ENCODE measurements at regions not wholly inside any gene's neighbourhood (a gene's known extent, or its start where the extent isn't known, plus 50 kb on each side); places are given as distances from the start of the nearest gene placed in this dataset.

GRCh38 chr2:65548064-65548463, 115.7 kb upstream of the SPRED2 start:
- Histone ChIP-seq H3K4me3 (ENCODE audit: insufficient read depth, low read depth, low read length) (no peak overlapping the region), H2BK15ac (ENCODE audit: low read depth, low read length) (no peak overlapping the region), H3K27ac (ENCODE audit: insufficient read depth, low read length) (no peak overlapping the region), H3K9me1 (ENCODE audit: insufficient read depth, low read length) (0 out of 2 replicates have a peak, but pooled peaks cover 6% of the 10 kb centered on the region), H3K14ac (replicated peaks; ENCODE audit: low read depth, low read length) (no peak overlapping the region), H2AFZ (replicated peaks; ENCODE audit: low read length, poor library complexity) (peak overlapping the region; percentile 16), H3K27me3 (ENCODE audit: control insufficient read depth, insufficient read depth, low read length) (no peaks in the 10 kb centered on the region), H3K9ac (ENCODE audit: low read depth, low read length) (no peak overlapping the region), H3K23ac (ENCODE audit: low read depth, low read length) (no peak overlapping the region), H2BK20ac (ENCODE audit: low read depth, low read length) (no peak overlapping the region), H2BK120ac (ENCODE audit: low read depth, low read length) (no peak overlapping the region), H4K5ac (ENCODE audit: low read depth, low read length) (no peak overlapping the region), H4K20me1 (ENCODE audit: insufficient read depth, low read length) (no peaks in the 10 kb centered on the region), H4K8ac (ENCODE audit: low read depth in 2 of 2, low read length in 2 of 2) (no peak overlapping the region), H3K36me3 (ENCODE audit: control insufficient read depth, insufficient read depth, low read length) (no peaks in the 10 kb centered on the region), H3K56ac (ENCODE audit: extremely low read depth, insufficient read depth, low read length) (no peak overlapping the region), H2AK9ac (replicated peaks; ENCODE audit: low read depth, low read length, poor library complexity) (no peak overlapping the region), H3K9me3 (ENCODE audit: control insufficient read depth, insufficient read depth, low read length) (no peaks in the 10 kb centered on the region), H2BK5ac (ENCODE audit: low read depth, low read length, poor library complexity, severe bottlenecking) (no peak overlapping the region), H3K18ac (ENCODE audit: low read depth, low read length) (no peak overlapping the region), H3K4ac (ENCODE audit: low read depth, low read length) (no peak overlapping the region), H3K79me1 (ENCODE audit: low read depth in 1 of 2, low read length in 2 of 2) (no peaks in the 10 kb centered on the region), H3K4me1 (ENCODE audit: control insufficient read depth, insufficient read depth, low read length) (peaks cover 5% of the 10 kb centered on the region), H3K4me2 (ENCODE audit: low read depth, low read length) (no peak overlapping the region), H4K91ac (ENCODE audit: insufficient read depth, low read depth, low read length) (no peak overlapping the region), H2AK5ac (ENCODE audit: low read depth, low read length) (no peak overlapping the region)
- POLR2A ChIA-PET (ENCODE audit: unreplicated experiment): interaction anchor here (0.5 kb wide), 1 partner anchor 483 kb away, joined by 3 read pairs; no protein-coding TSS in a partner anchor
- no peak for TF ChIP-seq MAZ (IDR thresholded peaks at IDR 0.05; ENCODE audit: borderline replicate concordance, low read depth, low read length)
- TF ChIP-seq RCOR1 (IDR thresholded peaks at IDR 0.05; ENCODE audit: insufficient replicate concordance, low read length): no peak
- TF ChIP-seq SMC3 (IDR thresholded peaks at IDR 0.05; ENCODE audit: low read depth, low read length): no peak
- TF ChIP-seq RAD21 (IDR thresholded peaks at IDR 0.05; ENCODE audit: low read length): no peak
- TF ChIP-seq ELK1 (IDR thresholded peaks at IDR 0.05; ENCODE audit: borderline replicate concordance, low read depth, low read length): no peak
- no peak for TF ChIP-seq MXI1 (IDR thresholded peaks at IDR 0.05; ENCODE audit: borderline replicate concordance, low read depth, low read length)
- TF ChIP-seq RFX5 (IDR thresholded peaks at IDR 0.05; ENCODE audit: low read depth, low read length): no peak
- no peak for TF ChIP-seq NFE2L2 (IDR thresholded peaks at IDR 0.05; ENCODE audit: low read depth, low read length)
- TF ChIP-seq MAFK (IDR thresholded peaks at IDR 0.05; ENCODE audit: low read depth, low read length): no peak
- no peak for TF ChIP-seq FOS (IDR thresholded peaks at IDR 0.05; ENCODE audit: low read depth, low read length)
- no peak for TF ChIP-seq CHD1 (IDR thresholded peaks at IDR 0.05; ENCODE audit: low read depth, low read length)
- TF ChIP-seq CEBPB (IDR thresholded peaks at IDR 0.05; ENCODE audit: low read depth, low read length): no peak
- TF ChIP-seq USF2 (IDR thresholded peaks at IDR 0.05; ENCODE audit: low read depth, low read length): no peak
- no peak for TF ChIP-seq BHLHE40 (IDR thresholded peaks at IDR 0.05; ENCODE audit: low read depth, low read length)
- no peak for TF ChIP-seq POLR2A (IDR thresholded peaks at IDR 0.05; ENCODE audit: low read depth, low read length)
- TF ChIP-seq CTCF (conservative IDR thresholded peaks at IDR 0.05; ENCODE audit: low read depth, low read length): no peak
- no peak for DNase-seq
- intact Hi-C loops (cut with micrococcal nuclease): no loop called here
- CTCF ChIA-PET: interaction anchor here (0.7 kb wide), 1 partner anchor 259 kb away, joined by 3 read pairs; no protein-coding TSS in a partner anchor
- 80% methylated on average over 1 of the region's 4 CpGs; no CpG with 5 or more reads in 1 of the 2 experiments for WGBS, 2 experiments (ENCODE audit: extremely low coverage in 2 of 2, insufficient read length in 1 of 2)
- ATAC-seq (ENCODE audit: low read depth): no peak
- no TSS peak for BruUV-seq (replicated peaks)
- in situ Hi-C loops (cut with MboI; ENCODE audit: low sequenced_read_pairs): loop anchor here (5.0 kb wide), 1 partner anchor 281 kb away; no protein-coding TSS in a partner anchor
- dilution Hi-C loops (cut with HindIII; ENCODE audit: low sequenced_read_pairs, unreplicated experiment): no loop called here

Data from IMR-90 (cell line).